ENCODE measurements at regions not wholly inside any gene's neighbourhood (a gene's known extent, or its start where the extent isn't known, plus 50 kb on each side); places are given as distances from the start of the nearest gene placed in this dataset.

DNA sequence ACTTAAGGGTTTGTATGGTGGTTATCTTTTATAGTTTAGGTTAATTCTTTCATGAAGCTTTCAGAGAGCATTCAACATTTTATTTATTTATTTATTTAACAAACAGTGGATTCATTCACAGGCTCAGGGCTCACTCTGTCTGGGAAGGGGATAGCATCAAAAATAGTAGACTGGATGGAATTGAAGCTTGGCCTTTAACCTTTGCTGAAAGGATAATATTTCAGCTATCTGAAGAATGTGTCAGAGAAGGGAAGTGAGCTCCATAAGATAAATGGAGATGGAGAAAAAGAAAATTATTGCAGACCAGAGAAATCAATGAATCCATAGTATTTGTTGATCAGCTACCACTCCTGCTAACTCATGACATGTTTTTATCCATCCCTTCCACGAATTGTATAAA, 305.6 kb downstream of the COG6 start:
- peaks cover 17% of the 10 kb centered on the region for H3K4me1 ChIP-seq (ENCODE audit: insufficient read depth, low read length)
- peaks cover 0 to 18% (median 2%) of the 10 kb centered on the region in 3 donors for H3K36me3 Mint-ChIP-seq
- no peak for DNase-seq
- H3K36me3 ChIP-seq (ENCODE audit: insufficient read depth, low read length), result no peaks in the 10 kb centered on the region
- H3K27ac ChIP-seq (ENCODE audit: low read depth, low read length), result no peak overlapping the region
- H3K4me1 Mint-ChIP-seq, result peaks cover 25 to 32% (median 32%) of the 10 kb centered on the region in 3 donors
- no peak overlapping the region for H3K4me3 Mint-ChIP-seq
- peaks cover 2 to 9% of the 10 kb centered on the region in 2 donors for H3K27me3 Mint-ChIP-seq
- CTCF ChIA-PET, result interaction anchor here (1.3 kb wide), 1 partner anchor 22 kb away, joined by 5 read pairs; no protein-coding TSS in a partner anchor
- H3K4me3 ChIP-seq (ENCODE audit: low read length), result no peak overlapping the region
- no peaks in the 10 kb centered on the region for H3K9me3 ChIP-seq (ENCODE audit: low read length)
- H3K27ac Mint-ChIP-seq, result no peak overlapping the region
- POLR2A ChIA-PET, result no interaction called here
- H3K27me3 ChIP-seq (ENCODE audit: insufficient read depth, low read length, poor library complexity, severe bottlenecking), result no peaks in the 10 kb centered on the region
- no peaks in the 10 kb centered on the region for H3K9me3 Mint-ChIP-seq

DNA sequence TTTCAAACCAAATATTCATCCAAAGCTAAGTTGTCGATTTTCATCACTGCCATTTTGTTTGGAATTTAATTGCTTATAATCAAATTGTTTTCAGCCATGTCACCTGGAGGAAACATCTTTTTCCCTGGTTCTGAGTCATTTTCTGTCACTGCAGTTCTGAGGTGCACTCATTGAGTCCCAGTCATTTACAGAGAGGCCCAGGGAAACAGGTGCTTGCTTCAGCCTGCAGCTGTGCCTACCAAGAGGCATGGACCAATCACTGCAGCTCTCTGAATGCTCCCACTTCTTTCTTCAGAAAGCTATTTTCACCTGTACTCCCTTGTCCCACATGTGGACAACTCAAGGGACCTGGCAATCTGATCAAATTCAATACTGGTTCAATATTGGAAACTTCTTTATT, 308.1 kb downstream of the COG6 start:
- Histone ChIP-seq H3K4me1 (ENCODE audit: insufficient read depth, low read length) (no peaks in the 10 kb centered on the region), H3K9me3 (ENCODE audit: low read length) (no peaks in the 10 kb centered on the region), H3K4me3 (ENCODE audit: low read length) (no peak overlapping the region), H3K27ac (ENCODE audit: low read depth, low read length) (no peak overlapping the region), H3K36me3 (ENCODE audit: insufficient read depth, low read length) (no peaks in the 10 kb centered on the region), H3K27me3 (ENCODE audit: insufficient read depth, low read length, poor library complexity, severe bottlenecking) (no peaks in the 10 kb centered on the region)
- ChIA-PET POLR2A (no interaction called here), CTCF (interaction anchor here (2.1 kb wide), 1 partner anchor 21 kb away, joined by 9 read pairs; no protein-coding TSS in a partner anchor)
- no peak overlapping the region for H3K4me3 Mint-ChIP-seq
- DNase-seq, result no peak
- H3K36me3 Mint-ChIP-seq, result peaks cover 0 to 13% (median 0%) of the 10 kb centered on the region in 3 donors
- no peaks in the 10 kb centered on the region for H3K9me3 Mint-ChIP-seq
- H3K27ac Mint-ChIP-seq, result no peak overlapping the region
- H3K4me1 Mint-ChIP-seq, result peaks cover 2 to 6% (median 6%) of the 10 kb centered on the region in 3 donors
- peaks cover 10 to 30% of the 10 kb centered on the region in 2 donors for H3K27me3 Mint-ChIP-seq

DNA sequence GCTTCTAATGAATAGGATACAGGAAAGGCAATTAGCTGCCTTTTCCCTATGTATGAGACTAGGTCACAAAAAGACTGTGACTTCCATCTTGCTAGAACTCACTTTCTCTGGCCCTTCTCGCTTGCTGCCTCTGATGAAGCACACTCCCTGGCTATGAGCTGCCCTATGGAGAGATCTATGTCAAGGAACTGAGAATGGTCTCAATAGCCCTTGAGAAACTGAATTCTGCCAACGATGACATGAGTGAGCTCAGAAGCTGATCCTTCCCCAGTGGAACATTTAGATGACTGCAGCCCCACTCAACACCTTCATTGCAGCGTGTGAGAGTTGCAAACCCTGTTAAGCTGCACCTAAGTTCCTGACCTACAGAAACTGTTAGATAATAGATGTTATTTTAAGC, 309.8 kb downstream of the COG6 start:
- Mint-ChIP-seq H3K4me3 (no peak overlapping the region), H3K36me3 (peaks cover 0 to 9% (median 0%) of the 10 kb centered on the region in 3 donors), H3K9me3 (no peaks in the 10 kb centered on the region), H3K27me3 (peaks cover 15 to 34% of the 10 kb centered on the region in 2 donors), H3K27ac (no peak overlapping the region), H3K4me1 (no peaks in the 10 kb centered on the region)
- H3K27me3 ChIP-seq (ENCODE audit: insufficient read depth, low read length, poor library complexity, severe bottlenecking), result no peaks in the 10 kb centered on the region
- DNase-seq, result no peak
- POLR2A ChIA-PET, result no interaction called here
- H3K4me1 ChIP-seq (ENCODE audit: insufficient read depth, low read length), result no peaks in the 10 kb centered on the region
- CTCF ChIA-PET, result interaction anchor here (1.3 kb wide), 1 partner anchor 52 kb away, joined by 4 read pairs; no protein-coding TSS in a partner anchor
- no peaks in the 10 kb centered on the region for H3K9me3 ChIP-seq (ENCODE audit: low read length)
- no peak overlapping the region for H3K4me3 ChIP-seq (ENCODE audit: low read length)
- no peak overlapping the region for H3K27ac ChIP-seq (ENCODE audit: low read depth, low read length)
- no peaks in the 10 kb centered on the region for H3K36me3 ChIP-seq (ENCODE audit: insufficient read depth, low read length)

DNA sequence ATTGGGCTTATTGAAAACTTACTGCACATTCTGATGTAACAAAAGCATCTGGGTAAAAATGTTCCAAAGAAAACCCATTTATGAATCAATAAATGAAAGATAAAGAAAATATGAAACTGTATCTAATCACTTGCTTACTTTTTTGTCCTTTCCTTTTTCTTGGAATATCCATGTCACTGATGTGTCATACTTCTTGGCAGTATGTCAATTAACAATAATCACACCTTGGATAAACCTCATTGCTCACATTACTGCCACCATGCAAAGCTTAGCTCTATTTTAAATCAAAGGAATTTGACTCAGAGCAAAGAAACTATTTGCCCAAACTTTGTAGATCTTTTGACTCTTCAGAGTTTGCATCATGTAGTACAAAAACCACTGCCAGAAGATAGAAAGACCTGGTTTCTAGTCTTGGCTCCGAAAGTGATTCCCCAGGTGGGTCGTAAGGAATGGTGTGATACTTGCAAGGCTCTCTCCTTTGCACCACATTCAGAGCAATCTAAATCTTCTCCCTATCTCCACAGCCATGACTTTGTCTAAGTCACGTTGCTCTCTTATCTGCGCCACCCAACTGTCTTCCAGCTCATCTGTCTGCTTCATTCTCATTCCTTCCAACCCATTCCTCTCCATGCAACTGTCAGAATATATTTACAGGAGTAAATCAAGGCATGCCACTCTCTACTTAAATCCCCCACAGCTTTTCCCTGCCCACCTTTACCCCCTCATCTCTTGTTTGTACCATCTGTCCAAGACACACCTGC, 311.9 kb downstream of the COG6 start:
- POLR2A ChIA-PET, result no interaction called here
- CTCF ChIA-PET, result no interaction called here
- H3K4me1 ChIP-seq (ENCODE audit: insufficient read depth, low read length), result no peaks in the 10 kb centered on the region

DNA sequence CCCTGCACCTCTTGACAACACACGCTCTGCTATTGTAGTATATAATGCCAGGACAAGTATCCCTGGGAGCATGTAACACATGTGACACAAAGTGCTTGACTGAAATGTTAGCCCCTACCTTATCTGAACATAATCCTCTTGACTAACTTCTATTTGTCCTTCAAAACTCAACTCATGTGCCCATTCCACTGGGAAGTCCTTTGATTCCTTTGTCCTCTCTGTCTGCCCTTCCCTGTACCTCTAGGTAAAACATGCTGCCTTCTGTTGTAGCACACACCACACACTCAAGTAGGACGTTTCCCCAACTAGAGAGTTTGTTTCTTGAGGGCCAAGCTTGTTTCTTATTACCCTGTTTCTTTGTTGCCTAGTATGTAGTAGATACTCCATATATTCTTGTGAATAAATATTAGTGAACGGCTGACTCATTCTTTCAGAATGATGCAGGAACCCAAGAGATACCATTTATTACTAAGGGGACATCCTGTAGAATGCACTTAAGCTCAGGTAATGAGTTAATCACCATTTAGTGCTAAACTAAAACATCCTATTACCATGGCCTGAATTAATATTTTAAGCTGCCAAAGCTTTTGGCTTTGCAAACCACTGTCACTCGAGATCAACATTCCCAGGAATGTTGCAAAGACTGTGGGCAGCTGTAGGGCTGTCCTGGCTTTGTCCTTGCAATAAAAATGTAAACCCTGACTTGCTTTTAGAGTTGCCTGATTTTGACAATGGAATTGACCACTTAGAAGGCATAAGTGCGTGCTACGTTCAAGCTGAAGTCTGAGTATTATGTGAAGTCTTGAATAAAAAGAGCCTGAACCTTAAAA, 313.4 kb downstream of the COG6 start:
- Histone ChIP-seq H3K27ac (ENCODE audit: low read depth, low read length) (no peak overlapping the region), H3K36me3 (ENCODE audit: insufficient read depth, low read length) (no peaks in the 10 kb centered on the region), H3K4me3 (ENCODE audit: low read length) (no peak overlapping the region), H3K9me3 (ENCODE audit: low read length) (no peaks in the 10 kb centered on the region), H3K4me1 (ENCODE audit: insufficient read depth, low read length) (no peaks in the 10 kb centered on the region), H3K27me3 (ENCODE audit: insufficient read depth, low read length, poor library complexity, severe bottlenecking) (no peaks in the 10 kb centered on the region)
- Mint-ChIP-seq H3K4me3 (no peak overlapping the region), H3K9me3 (no peaks in the 10 kb centered on the region), H3K4me1 (no peaks in the 10 kb centered on the region), H3K27ac (no peak overlapping the region), H3K36me3 (peaks cover 0 to 5% (median 0%) of the 10 kb centered on the region in 3 donors), H3K27me3 (peaks cover 16 to 46% of the 10 kb centered on the region in 2 donors)
- POLR2A ChIA-PET, result no interaction called here
- CTCF ChIA-PET, result no interaction called here
- no peak for DNase-seq

More for the DNA sequence above, 311.9 kb downstream of the COG6 start:
- H3K9me3 ChIP-seq (ENCODE audit: low read length), result no peaks in the 10 kb centered on the region
- no peak overlapping the region for H3K4me3 ChIP-seq (ENCODE audit: low read length)
- H3K27ac Mint-ChIP-seq, result no peak overlapping the region
- no peak for DNase-seq
- peaks cover 16 to 44% of the 10 kb centered on the region in 2 donors for H3K27me3 Mint-ChIP-seq
- H3K36me3 ChIP-seq (ENCODE audit: insufficient read depth, low read length), result no peaks in the 10 kb centered on the region
- H3K4me3 Mint-ChIP-seq, result no peak overlapping the region
- peaks cover 0 to 8% (median 0%) of the 10 kb centered on the region in 3 donors for H3K36me3 Mint-ChIP-seq
- no peak overlapping the region for H3K27ac ChIP-seq (ENCODE audit: low read depth, low read length)
- no peaks in the 10 kb centered on the region for H3K27me3 ChIP-seq (ENCODE audit: insufficient read depth, low read length, poor library complexity, severe bottlenecking)
- H3K4me1 Mint-ChIP-seq, result no peaks in the 10 kb centered on the region
- no peaks in the 10 kb centered on the region for H3K9me3 Mint-ChIP-seq

DNA sequence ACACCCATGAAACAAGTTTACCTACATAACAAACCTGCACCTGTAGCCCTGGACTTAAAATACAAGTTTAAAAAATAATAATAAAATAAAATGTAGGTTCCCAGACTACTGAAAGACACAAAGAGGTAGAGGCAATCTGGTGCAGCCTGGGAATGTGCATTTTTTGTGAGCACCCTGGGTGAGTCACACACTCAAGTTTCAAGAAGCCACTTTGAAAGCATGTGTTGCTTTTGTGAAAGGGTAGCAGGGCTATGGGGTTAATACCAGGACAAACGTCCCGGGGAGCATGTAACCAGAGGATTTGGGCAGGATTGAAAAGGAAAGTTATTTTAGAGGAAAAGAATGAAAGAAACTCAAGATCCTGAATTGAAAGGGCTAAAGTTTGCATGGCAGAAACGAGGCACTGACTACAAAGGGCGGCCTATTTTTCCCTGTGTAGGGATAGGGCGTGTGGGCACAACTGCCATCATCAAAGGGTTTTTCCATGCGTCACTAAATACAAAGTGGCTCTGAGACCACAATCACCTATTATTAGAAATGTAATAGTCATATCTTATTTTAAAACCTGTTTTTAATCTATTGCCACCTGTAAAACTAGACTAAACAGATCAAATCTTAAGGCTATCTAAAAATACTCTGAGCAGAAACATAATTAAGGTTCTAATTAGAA, 314.9 kb downstream of the COG6 start:
- Mint-ChIP-seq H3K4me3 (no peak overlapping the region), H3K4me1 (no peaks in the 10 kb centered on the region), H3K36me3 (peaks cover 0 to 5% (median 0%) of the 10 kb centered on the region in 3 donors), H3K27ac (no peak overlapping the region), H3K27me3 (peaks cover 17 to 48% of the 10 kb centered on the region in 2 donors), H3K9me3 (no peaks in the 10 kb centered on the region)
- H3K36me3 ChIP-seq (ENCODE audit: insufficient read depth, low read length), result no peaks in the 10 kb centered on the region
- no peaks in the 10 kb centered on the region for H3K4me1 ChIP-seq (ENCODE audit: insufficient read depth, low read length)
- no peak overlapping the region for H3K27ac ChIP-seq (ENCODE audit: low read depth, low read length)
- ChIA-PET POLR2A (no interaction called here), CTCF (no interaction called here)
- no peaks in the 10 kb centered on the region for H3K27me3 ChIP-seq (ENCODE audit: insufficient read depth, low read length, poor library complexity, severe bottlenecking)
- DNase-seq, result no peak
- no peaks in the 10 kb centered on the region for H3K9me3 ChIP-seq (ENCODE audit: low read length)
- H3K4me3 ChIP-seq (ENCODE audit: low read length), result no peak overlapping the region

DNA sequence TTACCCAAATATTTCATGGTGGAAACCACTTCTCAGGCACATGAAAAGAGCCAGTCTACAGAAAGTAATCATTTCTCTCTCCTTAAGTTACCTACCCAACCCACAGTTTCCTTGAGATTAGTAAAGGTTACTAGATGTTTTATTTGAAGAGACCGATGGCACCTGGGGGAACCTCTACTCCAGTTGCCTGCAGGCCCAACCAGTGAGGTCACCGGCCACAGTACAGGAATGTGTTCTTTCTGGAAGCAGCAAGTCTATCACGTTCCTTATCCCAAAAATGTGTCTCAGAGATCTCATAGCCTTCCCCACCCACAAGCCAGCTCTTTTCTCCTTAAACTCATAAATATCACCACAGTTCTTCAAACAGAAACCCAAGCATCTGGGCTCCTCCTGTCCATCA, 316.1 kb downstream of the COG6 start:
- CTCF ChIA-PET, result no interaction called here
- H3K4me3 Mint-ChIP-seq, result no peak overlapping the region
- no peaks in the 10 kb centered on the region for H3K27me3 ChIP-seq (ENCODE audit: insufficient read depth, low read length, poor library complexity, severe bottlenecking)
- no peaks in the 10 kb centered on the region for H3K4me1 Mint-ChIP-seq
- H3K36me3 Mint-ChIP-seq, result peaks cover 0 to 5% (median 0%) of the 10 kb centered on the region in 3 donors
- H3K36me3 ChIP-seq (ENCODE audit: insufficient read depth, low read length), result no peaks in the 10 kb centered on the region
- no peak overlapping the region for H3K27ac Mint-ChIP-seq
- no peak for DNase-seq
- no peaks in the 10 kb centered on the region for H3K4me1 ChIP-seq (ENCODE audit: insufficient read depth, low read length)
- POLR2A ChIA-PET, result no interaction called here
- no peak overlapping the region for H3K27ac ChIP-seq (ENCODE audit: low read depth, low read length)
- H3K9me3 ChIP-seq (ENCODE audit: low read length), result no peaks in the 10 kb centered on the region
- H3K9me3 Mint-ChIP-seq, result no peaks in the 10 kb centered on the region
- peaks cover 15 to 40% of the 10 kb centered on the region in 2 donors for H3K27me3 Mint-ChIP-seq
- no peak overlapping the region for H3K4me3 ChIP-seq (ENCODE audit: low read length)

DNA sequence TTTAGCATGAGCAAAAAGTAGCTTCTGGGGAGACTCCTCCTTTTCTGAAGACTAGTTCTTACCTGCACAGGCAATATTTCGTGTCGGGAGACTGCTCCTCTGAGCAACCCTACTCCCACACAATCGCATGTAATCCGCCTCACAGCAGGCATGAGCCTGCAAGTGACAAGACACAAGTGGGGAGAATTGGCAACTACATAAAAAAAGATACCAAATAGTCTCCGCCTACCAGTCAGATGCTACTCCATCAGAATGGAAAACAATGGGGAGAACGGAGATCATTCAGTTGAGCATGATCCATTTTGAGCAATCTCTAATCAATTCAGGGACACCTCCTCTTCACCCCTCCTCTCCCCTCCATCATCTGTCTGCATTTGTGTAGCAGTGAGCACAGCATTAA, 321.0 kb downstream of the COG6 start:
- CTCF ChIA-PET, result no interaction called here
- POLR2A ChIA-PET, result no interaction called here
- Histone ChIP-seq H3K27ac (ENCODE audit: low read depth, low read length) (no peak overlapping the region), H3K4me3 (ENCODE audit: low read length) (no peak overlapping the region), H3K9me3 (ENCODE audit: low read length) (no peaks in the 10 kb centered on the region), H3K36me3 (ENCODE audit: insufficient read depth, low read length) (no peaks in the 10 kb centered on the region), H3K4me1 (ENCODE audit: insufficient read depth, low read length) (no peaks in the 10 kb centered on the region), H3K27me3 (ENCODE audit: insufficient read depth, low read length, poor library complexity, severe bottlenecking) (no peaks in the 10 kb centered on the region)
- no peaks in the 10 kb centered on the region for H3K4me1 Mint-ChIP-seq
- H3K36me3 Mint-ChIP-seq, result no peaks in the 10 kb centered on the region
- H3K27me3 Mint-ChIP-seq, result peaks cover 11 to 25% of the 10 kb centered on the region in 2 donors
- DNase-seq, result no peak
- H3K27ac Mint-ChIP-seq, result no peak overlapping the region
- H3K4me3 Mint-ChIP-seq, result no peak overlapping the region
- H3K9me3 Mint-ChIP-seq, result no peaks in the 10 kb centered on the region

Measured in CD8-positive, alpha-beta memory T cell (primary cell).